ENCODE measurements at regions not wholly inside any gene's neighbourhood (a gene's known extent, or its start where the extent isn't known, plus 50 kb on each side); places are given as distances from the start of the nearest gene placed in this dataset.
"Not testable (repeated sequence)": the region's sequence is repeated elsewhere in the genome, so short reads cannot be mapped to it uniquely, and the experiment has no call there.

GRCh38 chr1:90223401-90223800 is 228.5 kb downstream of the ZNF326 start:
- intact Hi-C loops (cut with DNase I) = no loop called here
- no peak overlapping the region for H3K4me3 ChIP-seq (ENCODE audit: low read length in 2 of 2)
- H3K4me1 ChIP-seq (ENCODE audit: control insufficient read depth in 1 of 2, insufficient read depth in 2 of 2, low read length in 2 of 2) = no peaks in the 10 kb centered on the region

GRCh38 chr1:90220941-90221693 is 226.2 kb downstream of the ZNF326 start:
- no peak for DNase-seq
- Histone ChIP-seq H3K27me3 (ENCODE audit: control insufficient read depth in 1 of 2, insufficient read depth in 2 of 2, low read length in 1 of 2) (no peaks in the 10 kb centered on the region), H3K4me1 (ENCODE audit: control insufficient read depth in 1 of 2, insufficient read depth in 2 of 2, low read length in 2 of 2) (no peaks in the 10 kb centered on the region), H3K36me3 (ENCODE audit: control insufficient read depth in 1 of 2, insufficient read depth in 2 of 2, low read length in 1 of 2) (no peaks in the 10 kb centered on the region), H3K9me3 (ENCODE audit: control insufficient read depth, low read length) (no peaks in the 10 kb centered on the region), H3K4me3 (ENCODE audit: low read length in 2 of 2) (no peak overlapping the region), H3K27ac (ENCODE audit: low read depth in 1 of 2, low read length in 2 of 2) (no peak overlapping the region)
- no peak for ATAC-seq (ENCODE audit: low FRiP score)
- intact Hi-C loops (cut with DNase I) = no loop called here
- 91 to 92% methylated on average over 5 of the region's 5 CpGs for WGBS, 2 donors

More at GRCh38 chr1:90223401-90223800, 228.5 kb downstream of the ZNF326 start:
- no peaks in the 10 kb centered on the region for H3K36me3 ChIP-seq (ENCODE audit: control insufficient read depth in 1 of 2, insufficient read depth in 2 of 2, low read length in 1 of 2)
- H3K27ac ChIP-seq (ENCODE audit: low read depth in 1 of 2, low read length in 2 of 2) = no peak overlapping the region
- no peaks in the 10 kb centered on the region for H3K9me3 ChIP-seq (ENCODE audit: control insufficient read depth, low read length)
- DNase-seq (no peak), ATAC-seq (ENCODE audit: low FRiP score) (no peak)
- H3K27me3 ChIP-seq (ENCODE audit: control insufficient read depth in 1 of 2, insufficient read depth in 2 of 2, low read length in 1 of 2) = no peaks in the 10 kb centered on the region

- Histone ChIP-seq H3K27ac (ENCODE audit: low read depth in 1 of 2, low read length in 2 of 2) (no peak overlapping the region), H3K4me3 (ENCODE audit: low read length in 2 of 2) (no peak overlapping the region), H3K36me3 (ENCODE audit: control insufficient read depth in 1 of 2, insufficient read depth in 2 of 2, low read length in 1 of 2) (no peaks in the 10 kb centered on the region), H3K4me1 (ENCODE audit: control insufficient read depth in 1 of 2, insufficient read depth in 2 of 2, low read length in 2 of 2) (no peaks in the 10 kb centered on the region), H3K27me3 (ENCODE audit: control insufficient read depth in 1 of 2, insufficient read depth in 2 of 2, low read length in 1 of 2) (no peaks in the 10 kb centered on the region), H3K9me3 (ENCODE audit: control insufficient read depth, low read length) (no peaks in the 10 kb centered on the region)
- no peak for DNase-seq
- ATAC-seq (ENCODE audit: low FRiP score) = no peak
- intact Hi-C loops (cut with DNase I) = no loop called here
- WGBS, 2 donors = 78 to 80% methylated on average over 3 of the region's 3 CpGs
Observed at GRCh38 chr1:90220496-90220895, 225.6 kb downstream of the ZNF326 start.

GRCh38 chr1:90219166-90219871 is 224.4 kb downstream of the ZNF326 start:
- 76 to 84% methylated on average over 24 to 27 of the region's 27 CpGs for WGBS, 2 donors
- DNase-seq; H3K27me3 ChIP-seq (ENCODE audit: control insufficient read depth in 1 of 2, insufficient read depth in 2 of 2, low read length in 1 of 2); H3K27ac ChIP-seq (ENCODE audit: low read depth in 1 of 2, low read length in 2 of 2); H3K36me3 ChIP-seq (ENCODE audit: control insufficient read depth in 1 of 2, insufficient read depth in 2 of 2, low read length in 1 of 2); H3K4me3 ChIP-seq (ENCODE audit: low read length in 2 of 2); H3K9me3 ChIP-seq (ENCODE audit: control insufficient read depth, low read length); H3K4me1 ChIP-seq (ENCODE audit: control insufficient read depth in 1 of 2, insufficient read depth in 2 of 2, low read length in 2 of 2); ATAC-seq (ENCODE audit: low FRiP score); intact Hi-C loops (cut with DNase I): not testable (repeated sequence)

- intact Hi-C loops (cut with DNase I) = no loop called here
- no peaks in the 10 kb centered on the region for H3K36me3 ChIP-seq (ENCODE audit: control insufficient read depth in 1 of 2, insufficient read depth in 2 of 2, low read length in 1 of 2)
Observed at GRCh38 chr1:90210633-90211491, 216.0 kb downstream of the ZNF326 start.

GRCh38 chr1:90208949-90209348 is 214.0 kb downstream of the ZNF326 start:
- H3K27me3 ChIP-seq (ENCODE audit: control insufficient read depth in 1 of 2, insufficient read depth in 2 of 2, low read length in 1 of 2) = no peaks in the 10 kb centered on the region
- ATAC-seq (ENCODE audit: low FRiP score) (no peak), DNase-seq (no peak)
- no peaks in the 10 kb centered on the region for H3K36me3 ChIP-seq (ENCODE audit: control insufficient read depth in 1 of 2, insufficient read depth in 2 of 2, low read length in 1 of 2)
- no peaks in the 10 kb centered on the region for H3K4me1 ChIP-seq (ENCODE audit: control insufficient read depth in 1 of 2, insufficient read depth in 2 of 2, low read length in 2 of 2)
- no peak overlapping the region for H3K4me3 ChIP-seq (ENCODE audit: low read length in 2 of 2)
- no peaks in the 10 kb centered on the region for H3K9me3 ChIP-seq (ENCODE audit: control insufficient read depth, low read length)
- no peak overlapping the region for H3K27ac ChIP-seq (ENCODE audit: low read depth in 1 of 2, low read length in 2 of 2)
- WGBS, 2 donors = 75 to 78% methylated on average over 5 of the region's 5 CpGs
- intact Hi-C loops (cut with DNase I) = no loop called here

More at GRCh38 chr1:90210633-90211491, 216.0 kb downstream of the ZNF326 start:
- H3K4me1 ChIP-seq (ENCODE audit: control insufficient read depth in 1 of 2, insufficient read depth in 2 of 2, low read length in 2 of 2) = no peaks in the 10 kb centered on the region
- WGBS, 2 donors = 87 to 88% methylated on average over 6 of the region's 6 CpGs
- no peaks in the 10 kb centered on the region for H3K9me3 ChIP-seq (ENCODE audit: control insufficient read depth, low read length)
- H3K27me3 ChIP-seq (ENCODE audit: control insufficient read depth in 1 of 2, insufficient read depth in 2 of 2, low read length in 1 of 2) = no peaks in the 10 kb centered on the region
- no peak overlapping the region for H3K27ac ChIP-seq (ENCODE audit: low read depth in 1 of 2, low read length in 2 of 2)
- no peak for ATAC-seq (ENCODE audit: low FRiP score)
- no peak for DNase-seq
- no peak overlapping the region for H3K4me3 ChIP-seq (ENCODE audit: low read length in 2 of 2)

GRCh38 chr1:90206260-90206659 is 211.3 kb downstream of the ZNF326 start:
- Histone ChIP-seq H3K4me3 (ENCODE audit: low read length in 2 of 2) (no peak overlapping the region), H3K27me3 (ENCODE audit: control insufficient read depth in 1 of 2, insufficient read depth in 2 of 2, low read length in 1 of 2) (no peaks in the 10 kb centered on the region)
- intact Hi-C loops (cut with DNase I) = no loop called here

GRCh38 chr1:90204780-90205179 is 209.9 kb downstream of the ZNF326 start:
- WGBS, 2 donors = 91 to 96% methylated on average over 2 of the region's 2 CpGs
- Histone ChIP-seq H3K27ac (ENCODE audit: low read depth in 1 of 2, low read length in 2 of 2) (no peak overlapping the region), H3K4me1 (ENCODE audit: control insufficient read depth in 1 of 2, insufficient read depth in 2 of 2, low read length in 2 of 2) (no peaks in the 10 kb centered on the region), H3K27me3 (ENCODE audit: control insufficient read depth in 1 of 2, insufficient read depth in 2 of 2, low read length in 1 of 2) (no peaks in the 10 kb centered on the region), H3K36me3 (ENCODE audit: control insufficient read depth in 1 of 2, insufficient read depth in 2 of 2, low read length in 1 of 2) (no peaks in the 10 kb centered on the region), H3K4me3 (ENCODE audit: low read length in 2 of 2) (no peak overlapping the region), H3K9me3 (ENCODE audit: control insufficient read depth, low read length) (no peaks in the 10 kb centered on the region)
- DNase-seq (no peak), ATAC-seq (ENCODE audit: low FRiP score) (no peak)
- intact Hi-C loops (cut with DNase I) = no loop called here

More at GRCh38 chr1:90206260-90206659, 211.3 kb downstream of the ZNF326 start:
- ATAC-seq (ENCODE audit: low FRiP score) (no peak), DNase-seq (no peak)
- H3K9me3 ChIP-seq (ENCODE audit: control insufficient read depth, low read length) = no peaks in the 10 kb centered on the region
- H3K4me1 ChIP-seq (ENCODE audit: control insufficient read depth in 1 of 2, insufficient read depth in 2 of 2, low read length in 2 of 2) = no peaks in the 10 kb centered on the region
- no peak overlapping the region for H3K27ac ChIP-seq (ENCODE audit: low read depth in 1 of 2, low read length in 2 of 2)
- H3K36me3 ChIP-seq (ENCODE audit: control insufficient read depth in 1 of 2, insufficient read depth in 2 of 2, low read length in 1 of 2) = no peaks in the 10 kb centered on the region

All from aorta (tissue), 5 donors.